SU-DHL-6 (cell line): ENCODE measurements at regions not wholly inside any gene's neighbourhood (a gene's known extent, or its start where the extent isn't known, plus 50 kb on each side); places are given as distances from the start of the nearest gene placed in this dataset.

Experiments
- H2AFZ ChIP-seq: fragments of 200-600 bp; sonication (generic); 2 replicates; pipeline ENCODE4 v1.6.1; 2014; ENCODE audit warnings: low read depth, mild to moderate bottlenecking, moderate library complexity, mixed read lengths, antibody characterized with exemption, low read length; ENCODE audit not compliant: severe bottlenecking
- H3F3A ChIP-seq: fragments of 200-600 bp; shearing (Covaris generic); 2 replicates; pipeline ENCODE4 v1.6.0; 2016; ENCODE audit warnings: antibody characterized with exemption, mild to moderate bottlenecking; ENCODE audit not compliant: insufficient read depth
- H3K27ac ChIP-seq: fragments of 200-600 bp; sonication (generic); 2 replicates; pipeline ENCODE4 v1.5.1; 2016; ENCODE audit warnings: low read depth, mild to moderate bottlenecking, low read length, moderate library complexity, mixed read lengths
- H3K27me3 ChIP-seq: fragments of 200-600 bp; sonication (generic), shearing (Covaris generic); 2 replicates; pipeline ENCODE4 v1.6.0; 2014; ENCODE audit warnings: mild to moderate bottlenecking, low read length
- H3K36me3 ChIP-seq: fragments of 200-600 bp; sonication (generic); 2 replicates; pipeline ENCODE4 v1.6.1; 2014; ENCODE audit warnings: mild to moderate bottlenecking, low read length, mixed read lengths
- H3K4me2 ChIP-seq: fragments of 300-600, 200-600 bp; shearing (Covaris generic), sonication (generic); 2 replicates; pipeline ENCODE4 v1.6.0; 2014; ENCODE audit warnings: low read length, low read depth, mild to moderate bottlenecking; ENCODE audit not compliant: poor library complexity, severe bottlenecking
- H3K4me3 ChIP-seq: fragments of 200-600 bp; sonication (generic); 2 replicates; pipeline ENCODE4 v1.5.1; 2014; ENCODE audit warnings: antibody characterized with exemption, low read length, mild to moderate bottlenecking, mixed read lengths; ENCODE audit not compliant: insufficient read depth, poor library complexity, severe bottlenecking
- H3K79me2 ChIP-seq: fragments of 200-600 bp; sonication (generic); 2 replicates; pipeline ENCODE4 v1.6.1; 2014; ENCODE audit warnings: mild to moderate bottlenecking, low read length, moderate library complexity; ENCODE audit not compliant: insufficient read depth
- H3K9ac ChIP-seq: fragments of 200-600 bp; sonication (generic); 2 replicates; pipeline ENCODE4 v1.7.0; 2014; ENCODE audit warnings: mild to moderate bottlenecking, low read length
- H3K9me2 ChIP-seq: fragments of 200-600 bp; sonication (generic); replicated peaks from 2 replicates; pipeline ENCODE4 v1.6.1; 2014; ENCODE audit warnings: low read length; ENCODE audit not compliant: insufficient read depth
- H3K9me3 ChIP-seq: fragments of 200-600 bp; sonication (generic); 2 replicates; pipeline ENCODE4 v1.6.1; 2014; ENCODE audit warnings: low read length, mixed read lengths; ENCODE audit not compliant: insufficient read depth
- H4K20me1 ChIP-seq: fragments of 200-600 bp; sonication (generic); 2 replicates; pipeline ENCODE4 v1.6.1; 2014; ENCODE audit warnings: low read depth, mild to moderate bottlenecking, antibody characterized with exemption, low read length, moderate library complexity, mixed read lengths
- EZH2phosphoT487 ChIP-seq: fragments of 200-600 bp; sonication (generic), shearing (Covaris generic); conservative IDR thresholded peaks from 2 replicates; pipeline ENCODE4 v1.6.1; 2018; ENCODE audit warnings: mild to moderate bottlenecking, antibody characterized with exemption, low read length, moderate library complexity, mixed read lengths
- TF ChIP-seq, protein P1 (sequence below): fragments of 200-600 bp; sonication (generic); IDR thresholded peaks from one replicate; pipeline ENCODE4 v1.5.1; 2017; ENCODE audit warnings: antibody characterized with exemption, mild to moderate bottlenecking, low read length, moderate library complexity; ENCODE audit not compliant: insufficient read depth, poor library complexity, severe bottlenecking

DNA sequence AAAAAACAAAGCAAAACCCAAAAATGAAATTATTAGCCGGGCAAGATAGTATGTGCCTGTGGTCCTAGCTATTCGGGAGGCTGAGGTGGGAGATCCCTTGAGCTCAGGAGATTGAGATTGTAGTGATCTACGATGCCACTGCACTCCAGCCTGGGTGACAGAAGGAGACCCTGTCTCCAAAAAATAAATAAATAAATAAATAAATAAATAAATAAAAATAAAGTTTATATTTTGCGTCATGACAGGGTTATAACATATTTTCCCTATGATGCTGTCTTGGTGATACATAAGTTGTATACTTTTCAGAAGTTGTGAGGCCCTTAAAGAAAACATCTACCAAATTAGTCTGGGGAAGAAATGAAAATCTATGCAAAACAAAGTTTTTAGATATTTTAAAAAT is 94.5 kb upstream of the MKLN1 start:
- no peak overlapping the region for H3K4me3 ChIP-seq
- no peak overlapping the region for H2AFZ ChIP-seq
- no peaks in the 10 kb centered on the region for H3K79me2 ChIP-seq
- no peaks in the 10 kb centered on the region for H3K9me3 ChIP-seq
- no peaks in the 10 kb centered on the region for H4K20me1 ChIP-seq
- no peak overlapping the region for H3K4me2 ChIP-seq
- H3K27ac ChIP-seq, result no peak overlapping the region
- TF ChIP-seq EZH2phosphoT487, result no peak
- TF ChIP-seq, protein P1, sequence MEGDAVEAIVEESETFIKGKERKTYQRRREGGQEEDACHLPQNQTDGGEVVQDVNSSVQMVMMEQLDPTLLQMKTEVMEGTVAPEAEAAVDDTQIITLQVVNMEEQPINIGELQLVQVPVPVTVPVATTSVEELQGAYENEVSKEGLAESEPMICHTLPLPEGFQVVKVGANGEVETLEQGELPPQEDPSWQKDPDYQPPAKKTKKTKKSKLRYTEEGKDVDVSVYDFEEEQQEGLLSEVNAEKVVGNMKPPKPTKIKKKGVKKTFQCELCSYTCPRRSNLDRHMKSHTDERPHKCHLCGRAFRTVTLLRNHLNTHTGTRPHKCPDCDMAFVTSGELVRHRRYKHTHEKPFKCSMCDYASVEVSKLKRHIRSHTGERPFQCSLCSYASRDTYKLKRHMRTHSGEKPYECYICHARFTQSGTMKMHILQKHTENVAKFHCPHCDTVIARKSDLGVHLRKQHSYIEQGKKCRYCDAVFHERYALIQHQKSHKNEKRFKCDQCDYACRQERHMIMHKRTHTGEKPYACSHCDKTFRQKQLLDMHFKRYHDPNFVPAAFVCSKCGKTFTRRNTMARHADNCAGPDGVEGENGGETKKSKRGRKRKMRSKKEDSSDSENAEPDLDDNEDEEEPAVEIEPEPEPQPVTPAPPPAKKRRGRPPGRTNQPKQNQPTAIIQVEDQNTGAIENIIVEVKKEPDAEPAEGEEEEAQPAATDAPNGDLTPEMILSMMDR, result no peak
- no peaks in the 10 kb centered on the region for H3K27me3 ChIP-seq
- no peak overlapping the region for H3K9ac ChIP-seq
- H3K9me2 ChIP-seq, result no peaks in the 10 kb centered on the region
- H3F3A ChIP-seq, result peaks cover 15% of the 10 kb centered on the region; the same call in 1 of the 2 replicates
- H3K36me3 ChIP-seq, result no peaks in the 10 kb centered on the region

DNA sequence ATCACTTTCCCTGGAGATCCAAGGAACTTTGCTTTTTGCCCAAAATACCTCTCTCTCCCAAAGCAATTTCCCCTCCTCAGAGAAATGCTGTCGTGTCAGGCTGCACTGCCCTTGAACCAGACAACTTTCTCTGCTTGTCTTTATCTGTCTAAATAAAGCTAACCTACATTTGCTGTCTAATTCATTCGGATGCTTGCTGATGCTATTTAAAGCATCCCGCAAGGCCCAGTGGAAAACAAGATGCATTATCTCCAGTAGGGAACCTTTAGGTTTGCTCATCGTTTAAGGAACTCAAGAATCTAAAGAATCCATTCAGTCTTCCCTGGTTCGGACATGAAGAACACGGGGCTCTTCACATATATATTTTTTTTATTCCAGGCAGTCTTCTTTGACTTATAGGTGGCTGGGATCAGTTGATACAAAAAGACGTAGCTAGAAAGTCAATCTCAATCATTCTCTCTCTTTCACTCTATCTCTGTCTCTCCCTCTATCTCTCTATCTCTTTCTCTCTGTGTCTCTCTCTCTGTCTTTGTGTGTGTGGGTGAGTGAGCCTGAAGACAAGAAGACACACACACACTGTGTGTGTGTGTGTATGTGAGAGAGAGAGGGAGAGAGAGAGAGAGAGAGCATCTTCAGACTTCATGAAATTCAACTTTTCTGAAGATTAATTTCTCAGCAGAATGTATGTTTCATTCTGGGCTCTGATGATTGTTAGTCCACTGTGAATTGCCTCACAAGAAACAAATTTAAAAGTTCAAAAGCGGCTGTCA is 92.8 kb upstream of the MKLN1 start:
- Histone ChIP-seq H3K9me3 (no peaks in the 10 kb centered on the region), H2AFZ (no peak overlapping the region), H3K27ac (no peak overlapping the region), H4K20me1 (no peaks in the 10 kb centered on the region), H3K4me2 (no peak overlapping the region), H3K79me2 (no peaks in the 10 kb centered on the region), H3F3A (peaks cover 15% of the 10 kb centered on the region; the same call in 1 of the 2 replicates), H3K9ac (no peak overlapping the region), H3K9me2 (no peaks in the 10 kb centered on the region), H3K36me3 (no peaks in the 10 kb centered on the region), H3K4me3 (no peak overlapping the region), H3K27me3 (no peaks in the 10 kb centered on the region)
- no peak for TF ChIP-seq EZH2phosphoT487
- TF ChIP-seq, protein P1, result no peak

- Histone ChIP-seq H3K27ac (no peak overlapping the region), H3K9me3 (no peaks in the 10 kb centered on the region), H3K36me3 (no peaks in the 10 kb centered on the region), H3K4me2 (no peak overlapping the region), H3K9ac (no peak overlapping the region), H3F3A (peaks cover 11% of the 10 kb centered on the region; the same call in 1 of the 2 replicates), H3K79me2 (no peaks in the 10 kb centered on the region), H2AFZ (no peak overlapping the region), H3K4me3 (no peak overlapping the region), H3K9me2 (no peaks in the 10 kb centered on the region), H3K27me3 (no peaks in the 10 kb centered on the region), H4K20me1 (no peaks in the 10 kb centered on the region)
- TF ChIP-seq EZH2phosphoT487, result no peak
- TF ChIP-seq, protein P1, result no peak
Measured at GRCh38 chr7:131235489-131236317, 92.0 kb upstream of the MKLN1 start.
